GM21576 (cell line): ENCODE measurements at regions not wholly inside any gene's neighbourhood (a gene's known extent, or its start where the extent isn't known, plus 50 kb on each side); places are given as distances from the start of the nearest gene placed in this dataset.

ENCODE experiments used
- ATAC-seq: cut with Tn5 transposase; IDR thresholded peaks from one replicate; pipeline ENCODE4 v1.9.1; 2021; ENCODE audit warnings: mild to moderate bottlenecking, moderate library complexity; ENCODE audit not compliant: unreplicated experiment

GRCh38 chr21:25341981-25342380, 265.3 kb downstream of the MRPL39 start:
- no peak for ATAC-seq

- no peak for ATAC-seq
Measured at GRCh38 chr21:25338415-25338814, 268.9 kb downstream of the MRPL39 start.

GRCh38 chr21:25334046-25334730, 273.1 kb downstream of the MRPL39 start:
- no peak for ATAC-seq

- ATAC-seq: no peak
Measured at GRCh38 chr21:25331286-25331685, 276.0 kb downstream of the MRPL39 start.

GRCh38 chr21:25330266-25330665, 277.0 kb downstream of the MRPL39 start:
- ATAC-seq: no peak

- ATAC-seq: no peak
Measured at GRCh38 chr21:25329227-25329825, 278.0 kb downstream of the MRPL39 start.

- ATAC-seq: no peak
Measured at GRCh38 chr21:25328736-25329135, 278.5 kb downstream of the MRPL39 start.

GRCh38 chr21:25326181-25326580, 281.1 kb downstream of the MRPL39 start:
- no peak for ATAC-seq

GRCh38 chr21:25324666-25325065, 282.6 kb downstream of the MRPL39 start:
- no peak for ATAC-seq

GRCh38 chr21:25323356-25323949, 283.8 kb downstream of the MRPL39 start:
- ATAC-seq: no peak

GRCh38 chr21:25314247-25314646, 293.0 kb downstream of the MRPL39 start:
- ATAC-seq: no peak

- no peak for ATAC-seq
Measured at GRCh38 chr21:25313829-25314228, 293.5 kb downstream of the MRPL39 start.

- no peak for ATAC-seq
Measured at GRCh38 chr21:25307489-25307888, 299.8 kb downstream of the MRPL39 start.

GRCh38 chr21:25304611-25305010, 302.7 kb downstream of the MRPL39 start:
- no peak for ATAC-seq

GRCh38 chr21:25300632-25301031, 306.6 kb downstream of the MRPL39 start:
- ATAC-seq: no peak

- peak; percentile 91 for ATAC-seq
Measured at GRCh38 chr21:25298512-25299491, 308.5 kb downstream of the MRPL39 start.

- no peak for ATAC-seq
Measured at GRCh38 chr21:25297117-25297516, 310.2 kb downstream of the MRPL39 start.

- no peak for ATAC-seq
Measured at GRCh38 chr21:25296252-25296651, 311.0 kb downstream of the MRPL39 start.

- no peak for ATAC-seq
Measured at GRCh38 chr21:25292396-25292795, 314.9 kb downstream of the MRPL39 start.

- no peak for ATAC-seq
Measured at GRCh38 chr21:25283720-25284119, 323.6 kb downstream of the MRPL39 start.

- ATAC-seq: no peak
Measured at GRCh38 chr21:25281134-25281533, 326.1 kb downstream of the MRPL39 start.
